ENCODE measurements at regions not wholly inside any gene's neighbourhood (a gene's known extent, or its start where the extent isn't known, plus 50 kb on each side); places are given as distances from the start of the nearest gene placed in this dataset.

GRCh38 chr2:107694667-107695066 lies 132.0 kb upstream of the RGPD4 start:
- TF ChIP-seq CTCF (IDR thresholded peaks at IDR 0.05) (no peak), POLR2A (IDR thresholded peaks at IDR 0.05) (no peak)
